Stimulated activated CD4-positive, alpha-beta T cell treated with anti-CD3 and anti-CD28 coated beads, Interleukin-2, amount 100 ng/mL, for 24 hours (primary cell): ENCODE measurements at regions not wholly inside any gene's neighbourhood (a gene's known extent, or its start where the extent isn't known, plus 50 kb on each side); places are given as distances from the start of the nearest gene placed in this dataset.
A peak's percentile ranks its signal among the peaks of the same experiment; 100 is the strongest.
"Not testable (repeated sequence)": the region's sequence is repeated elsewhere in the genome, so short reads cannot be mapped to it uniquely, and the experiment has no call there.

Experiments
- DNase-seq, 2 donors: peaks; one replicate each; pipeline ENCODE4 v3.0.0-alpha.2; 2020

DNA sequence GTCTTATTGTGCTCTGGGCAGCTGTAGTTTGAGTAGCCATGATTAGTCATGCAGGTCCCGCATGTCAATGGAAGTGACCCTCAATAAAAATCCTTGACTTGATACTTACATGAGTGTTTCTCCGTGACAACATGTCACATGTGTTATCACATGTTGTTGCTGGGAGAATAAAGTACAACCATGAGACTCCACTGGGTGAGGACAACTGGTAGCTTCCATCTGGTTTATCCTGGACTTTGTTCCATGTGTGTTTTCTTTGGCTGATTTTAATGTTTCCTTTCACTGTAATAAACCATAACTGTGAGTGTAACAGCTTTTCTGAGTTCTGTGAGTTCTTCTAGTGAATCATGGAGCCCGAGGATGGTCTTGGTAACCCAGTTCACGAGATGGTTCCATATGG lies 63.1 kb upstream of the NDN start:
- DNase-seq: no peak

DNA sequence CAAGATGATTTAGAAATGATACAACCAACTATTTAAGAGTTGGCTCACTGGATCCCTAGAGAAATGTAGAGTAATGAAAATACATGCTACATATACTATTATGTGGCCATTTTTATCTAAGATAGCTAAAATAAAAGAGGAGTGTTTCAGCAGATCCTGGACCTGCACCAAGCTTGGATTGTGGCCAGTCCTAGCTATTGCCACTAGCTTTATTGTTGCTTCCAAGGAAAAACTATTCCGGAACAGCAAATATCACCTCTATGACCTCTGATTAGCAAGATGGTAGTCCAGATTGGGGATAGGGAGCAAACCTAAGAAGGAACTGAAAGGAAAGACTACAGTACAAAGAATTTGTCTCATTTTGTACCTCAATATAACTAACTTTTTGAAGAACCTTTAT lies 63.7 kb upstream of the NDN start:
- DNase-seq: no peak

DNA sequence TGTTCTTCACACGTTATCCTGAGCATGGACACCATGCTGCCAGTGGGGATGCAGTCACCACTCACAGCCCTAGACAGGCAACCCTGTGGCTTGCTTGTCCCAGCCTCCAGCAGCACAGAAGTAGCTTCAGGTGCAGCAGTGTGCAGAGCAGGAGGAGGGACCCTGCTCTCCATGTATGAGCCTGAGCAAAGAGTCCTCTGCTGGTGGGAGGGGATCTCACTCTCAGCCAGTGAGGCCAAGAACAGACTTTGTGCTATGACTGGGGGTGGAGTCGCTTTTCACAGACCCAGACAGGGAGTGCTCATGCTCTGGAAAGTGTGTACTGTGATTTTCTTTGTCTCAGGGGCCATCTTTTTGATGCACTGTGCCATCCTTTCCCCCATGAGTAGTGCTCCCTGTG lies 66.1 kb upstream of the NDN start:
- DNase-seq: no peak

DNA sequence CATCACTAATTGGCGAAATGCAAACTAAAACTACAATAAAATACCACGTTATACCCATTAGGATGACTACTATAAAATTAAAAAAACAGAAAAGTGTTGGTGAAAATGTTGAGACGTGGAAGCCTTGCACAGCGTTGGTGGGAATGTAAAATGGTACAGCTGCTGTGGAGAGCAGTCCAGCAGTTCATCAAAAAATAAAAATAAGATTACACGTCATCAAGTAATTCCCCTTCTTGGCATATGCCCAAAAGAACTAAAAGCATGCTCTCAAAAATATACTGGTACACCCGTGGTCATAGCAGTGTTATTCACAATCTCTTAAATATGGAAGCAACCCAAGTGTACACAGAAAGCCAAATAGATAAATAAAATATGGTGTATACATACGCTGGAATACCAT lies 71.8 kb upstream of the NDN start:
- no peak for DNase-seq

DNA sequence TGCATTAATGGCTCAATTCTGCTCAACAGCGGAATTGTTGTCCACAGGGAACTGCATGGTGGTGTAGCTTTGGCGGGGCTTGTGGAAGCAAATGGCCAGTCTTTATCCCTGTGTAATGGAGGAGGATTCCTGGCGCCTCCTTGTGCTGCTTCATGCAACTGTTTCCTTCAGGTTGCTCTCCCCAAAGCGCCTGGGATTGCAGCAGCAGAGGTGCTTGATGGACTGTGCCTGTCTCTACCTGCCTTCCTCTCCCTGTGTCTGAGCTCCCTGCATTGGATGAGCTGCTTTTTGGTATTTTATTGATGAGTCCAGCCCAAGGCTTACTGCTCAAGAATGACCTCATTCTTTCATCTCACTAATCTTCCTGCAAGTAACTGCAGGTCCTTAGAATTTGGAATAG lies 72.9 kb upstream of the NDN start:
- no peak for DNase-seq

DNA sequence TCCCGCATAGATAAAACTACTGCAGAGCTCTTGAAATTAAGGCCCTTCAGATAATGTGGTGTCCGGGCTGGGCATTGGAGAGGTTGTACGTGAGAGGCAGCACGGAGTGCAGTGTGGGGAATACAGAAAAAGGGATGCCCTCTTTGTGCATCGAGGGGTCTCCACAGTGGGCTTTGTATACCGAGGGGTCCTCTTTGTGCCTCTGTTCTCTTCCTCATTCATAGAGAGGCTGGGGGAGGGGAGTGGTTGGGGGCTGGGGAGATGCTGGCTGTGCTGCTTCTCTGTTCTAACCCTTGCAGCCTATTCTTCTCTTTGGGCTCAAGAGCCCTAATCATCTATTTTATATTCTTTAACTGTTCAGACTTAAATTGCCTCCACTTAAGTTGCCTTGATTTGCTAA lies 74.3 kb upstream of the NDN start:
- DNase-seq: no peak

DNA sequence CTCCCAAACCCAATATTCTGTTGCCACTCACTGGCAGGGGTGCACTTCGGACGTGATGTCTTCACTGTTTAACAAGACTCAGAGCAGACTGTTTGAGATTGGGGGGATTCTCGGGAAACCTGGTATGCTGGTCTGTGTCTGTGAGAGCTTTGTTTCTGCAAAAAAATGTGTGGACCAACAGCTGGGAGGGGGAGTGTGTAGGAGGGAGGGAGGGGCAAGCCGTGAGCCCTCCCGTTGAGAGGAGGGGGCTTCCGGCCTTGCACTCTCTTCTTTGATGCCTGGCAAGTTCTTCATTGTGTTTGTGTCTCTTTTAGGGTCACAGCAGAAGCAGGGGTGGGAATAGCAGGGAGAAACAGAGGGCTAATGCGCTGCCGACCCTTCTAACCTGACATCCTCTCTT lies 74.9 kb upstream of the NDN start:
- DNase-seq: no peak

DNA sequence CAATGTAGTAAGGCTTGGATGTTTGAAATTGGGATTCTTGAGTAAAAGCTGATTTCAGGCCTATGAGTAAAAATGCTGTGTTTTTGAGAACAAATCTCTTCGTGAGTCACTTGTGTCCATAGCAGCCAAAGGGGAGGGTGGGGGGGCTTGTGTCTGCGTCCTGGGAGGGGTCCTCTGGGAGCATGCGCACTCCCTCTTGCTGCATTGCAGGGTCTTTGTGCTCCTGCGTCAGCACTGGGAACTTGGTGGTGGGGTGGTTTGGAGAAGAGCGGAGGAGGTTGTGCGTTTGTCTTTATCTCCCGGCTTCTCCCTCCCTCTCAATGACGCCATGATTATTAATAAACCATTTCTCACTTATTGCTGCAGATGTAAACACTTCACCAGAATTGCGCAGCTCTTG lies 75.9 kb upstream of the NDN start:
- DNase-seq: no peak

DNA sequence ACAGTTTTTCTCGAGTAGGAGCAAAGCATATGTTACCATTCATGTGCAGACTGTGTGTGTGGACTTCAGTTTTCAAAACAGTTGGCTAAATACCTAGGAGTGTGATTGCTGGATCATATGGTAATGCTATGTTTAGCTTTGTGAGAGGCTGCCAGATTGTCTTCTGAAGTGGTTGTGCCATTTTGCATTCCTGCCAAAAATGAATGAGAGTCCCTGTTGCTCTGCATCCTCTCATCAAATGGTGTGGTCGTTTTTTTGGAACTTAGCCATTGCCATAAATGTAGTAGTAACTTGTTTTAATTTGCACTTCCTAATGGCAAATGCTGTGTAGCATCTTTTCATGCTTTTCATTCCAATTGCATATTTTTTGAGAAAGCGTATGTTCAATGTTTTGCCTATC lies 77.2 kb upstream of the NDN start:
- DNase-seq: no peak

DNA sequence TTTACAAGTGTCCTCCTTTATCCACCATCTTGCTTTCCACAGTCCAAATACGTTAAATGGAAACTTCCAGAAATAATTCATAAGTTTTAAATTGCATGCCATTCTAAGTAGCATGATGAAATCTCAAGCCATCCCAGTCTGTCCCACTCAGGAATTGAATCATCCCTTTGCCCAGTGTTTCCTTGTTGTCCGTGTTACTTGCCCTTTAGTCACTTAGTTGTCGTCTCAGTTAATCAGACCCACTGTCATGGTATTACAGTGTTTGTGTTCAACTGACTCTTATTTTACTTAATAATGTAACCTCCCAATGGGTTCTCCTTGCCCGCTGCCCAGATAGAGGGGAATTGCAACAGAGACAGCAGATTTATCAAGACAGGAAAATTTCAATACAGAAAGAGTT lies 77.6 kb upstream of the NDN start:
- no peak for DNase-seq

DNA sequence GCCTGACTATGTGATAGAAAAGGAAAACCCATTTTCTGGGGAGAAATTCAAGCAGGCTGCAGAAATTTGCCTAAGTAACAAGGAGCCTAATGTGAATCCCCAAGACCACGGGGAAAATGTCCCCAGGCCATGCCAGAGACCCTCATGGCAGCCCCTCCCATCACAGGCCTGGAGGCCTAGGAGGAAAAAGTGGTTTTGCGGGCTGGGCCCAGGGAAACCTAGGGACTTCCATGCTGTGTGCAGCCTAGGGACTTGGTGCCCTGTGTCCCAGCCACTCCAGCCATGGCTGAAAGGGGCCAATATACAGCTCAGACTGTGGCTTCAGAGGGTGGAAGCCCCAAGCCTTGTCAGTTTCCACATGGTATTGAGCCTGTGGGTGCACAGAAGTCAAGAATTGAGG lies 79.7 kb upstream of the NDN start:
- not testable (repeated sequence) for DNase-seq

DNA sequence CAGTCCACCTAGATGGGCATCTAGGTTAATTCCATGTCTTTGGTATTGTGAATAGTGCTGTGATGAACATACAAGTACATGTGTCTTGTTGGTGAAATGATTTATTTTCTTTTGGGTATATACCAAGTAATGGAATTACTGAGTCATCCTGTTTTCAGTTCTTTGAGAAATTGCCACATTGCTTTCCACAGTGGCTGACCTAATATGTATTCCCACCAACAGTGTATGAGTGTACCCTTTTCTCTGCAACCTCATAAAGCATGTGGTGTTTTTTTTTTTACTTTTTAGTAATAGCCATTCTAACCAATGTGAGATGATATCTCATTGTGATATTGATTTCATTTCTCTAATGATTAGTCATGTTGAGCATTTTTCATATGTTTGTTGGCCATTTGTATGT lies 86.0 kb upstream of the NDN start:
- DNase-seq: no peak

DNA sequence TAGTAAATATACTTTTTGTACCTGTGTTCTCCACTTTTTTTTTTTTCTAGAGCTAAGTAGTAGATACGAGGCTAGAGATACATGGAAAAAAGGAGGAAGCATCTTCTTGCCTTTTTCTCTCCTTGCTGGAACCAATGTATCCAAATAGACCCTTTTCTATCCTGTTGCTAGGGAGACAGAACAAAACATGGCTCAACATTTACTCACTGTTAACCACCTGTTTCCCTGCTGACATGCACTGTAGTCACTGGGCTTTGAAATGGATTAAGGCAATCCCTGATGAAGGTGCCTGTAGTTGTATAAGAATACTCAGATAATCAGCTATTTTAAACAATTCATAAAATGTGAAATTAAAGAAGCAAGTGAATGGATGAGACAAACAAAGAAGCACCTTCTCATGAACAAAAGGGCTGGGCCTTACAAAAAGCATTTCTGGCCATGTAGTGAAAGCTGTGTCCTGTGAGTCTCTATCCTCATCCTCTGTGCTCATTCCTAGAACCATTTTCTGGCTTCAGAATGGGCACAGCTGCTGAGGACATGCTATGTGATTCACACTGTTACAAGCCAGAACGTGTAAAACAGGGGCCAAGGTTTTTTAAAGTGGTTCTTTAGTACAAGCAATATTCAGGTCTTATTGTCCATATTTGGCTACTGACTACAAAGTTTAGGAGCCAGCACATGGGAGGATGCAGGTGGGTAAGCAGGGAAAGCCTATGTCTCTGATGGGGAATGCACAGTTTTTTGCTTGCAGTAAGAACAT lies 100.4 kb upstream of the NDN start:
- DNase-seq: no peak

DNA sequence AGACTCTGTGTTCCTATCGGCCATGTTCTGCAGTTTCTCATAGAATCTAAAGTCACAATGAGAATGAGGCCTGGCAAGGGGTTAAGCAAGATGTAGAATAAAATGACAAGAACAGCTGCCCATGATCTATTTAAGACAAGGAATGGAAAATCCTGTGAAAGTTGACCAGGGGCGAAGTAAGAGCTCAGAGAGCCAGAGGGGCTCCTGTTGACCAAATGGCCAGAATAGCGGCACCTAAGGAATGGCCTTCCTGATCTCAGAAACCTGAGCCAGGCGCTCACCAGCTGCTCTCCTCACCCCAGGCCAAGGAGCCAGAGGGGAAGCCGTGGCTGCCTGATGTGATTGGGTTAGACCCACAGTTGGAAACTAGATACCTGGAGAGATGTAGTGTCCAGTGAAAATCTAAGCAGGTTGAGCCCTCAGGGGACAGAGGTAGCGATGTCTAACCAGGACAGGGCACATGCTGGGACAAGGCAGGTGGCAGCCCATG lies 106.1 kb upstream of the NDN start:
- no peak for DNase-seq

DNA sequence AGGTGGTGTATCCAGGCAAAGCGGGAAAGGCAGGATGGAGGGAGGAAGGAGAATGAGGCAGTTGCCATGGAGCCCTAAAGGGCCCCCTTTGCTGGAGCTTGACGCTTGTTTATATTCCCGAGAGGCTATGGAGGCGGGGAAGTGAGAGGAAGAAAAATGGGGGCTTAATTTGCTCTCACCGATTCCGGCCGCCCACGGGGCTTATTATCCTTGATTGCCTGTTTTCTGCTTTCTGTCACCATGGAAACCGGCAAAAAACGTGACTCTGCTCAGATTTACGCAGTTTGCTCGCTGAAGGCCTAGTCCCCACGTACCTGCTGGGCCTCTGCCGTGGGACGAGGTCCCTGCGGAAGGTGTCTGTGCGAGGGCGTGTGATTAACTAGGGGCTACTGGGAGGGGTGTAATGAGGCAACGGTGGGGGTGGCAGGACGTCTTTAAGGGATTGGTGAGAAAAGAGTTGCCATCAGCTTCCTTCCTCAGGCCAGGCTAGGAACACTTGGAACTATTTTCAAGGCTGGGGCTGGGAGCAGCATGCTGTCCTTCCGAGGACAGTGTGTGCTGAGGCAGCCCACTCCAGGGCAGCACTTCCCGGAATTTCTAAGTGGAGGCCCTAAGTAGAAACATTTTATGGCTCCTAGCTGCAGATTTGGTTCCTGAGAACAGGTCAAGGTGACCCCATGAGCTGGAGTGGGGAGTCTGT lies 110.8 kb upstream of the NDN start:
- no peak for DNase-seq

DNA sequence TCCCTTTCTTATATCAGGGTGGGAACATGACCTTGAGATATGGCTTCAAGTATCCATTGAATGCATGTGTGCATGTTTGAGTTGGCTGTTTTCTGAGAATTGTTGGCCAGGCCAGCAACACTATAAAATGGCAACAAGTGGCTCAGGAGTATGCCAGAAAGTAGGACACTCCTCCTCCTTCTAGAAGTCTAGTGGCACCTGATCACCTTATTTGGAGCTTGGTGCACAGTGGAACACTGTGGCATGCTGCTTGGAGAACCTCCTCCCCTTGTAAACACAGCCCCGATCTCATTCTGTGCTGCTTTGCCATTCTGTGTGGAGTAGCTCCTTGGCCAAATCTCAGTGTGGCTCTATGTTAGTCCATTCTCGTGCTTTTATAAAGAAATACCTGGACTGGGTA lies 114.8 kb upstream of the NDN start:
- no peak for DNase-seq

DNA sequence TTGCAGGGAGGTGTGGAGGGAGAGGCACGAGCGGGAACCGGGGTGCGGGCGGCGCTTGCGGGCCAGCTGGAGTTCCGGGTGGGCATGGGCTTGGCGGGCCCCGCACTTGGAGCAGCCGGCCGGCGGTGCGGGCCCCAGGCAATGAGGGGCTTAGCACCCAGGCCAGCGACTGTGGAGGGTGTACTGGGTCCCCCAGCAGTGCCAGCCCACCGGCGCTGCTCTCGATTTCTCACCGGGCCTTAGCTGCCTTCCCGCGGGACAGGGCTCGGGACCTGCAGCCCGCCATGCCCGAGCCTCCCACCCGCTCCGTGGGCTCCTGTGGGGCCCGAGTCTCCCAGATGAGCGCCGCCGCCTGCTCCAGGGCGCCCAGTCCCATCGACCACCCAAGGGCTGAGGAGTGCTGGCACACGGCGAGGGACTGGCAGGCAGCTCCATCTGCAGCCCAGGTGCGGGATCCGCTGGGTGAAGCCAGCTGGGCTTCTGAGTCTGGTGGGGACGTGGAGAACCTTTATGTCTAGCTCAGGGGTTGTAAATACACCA lies 115.9 kb upstream of the NDN start:
- DNase-seq: not testable (repeated sequence)

DNA sequence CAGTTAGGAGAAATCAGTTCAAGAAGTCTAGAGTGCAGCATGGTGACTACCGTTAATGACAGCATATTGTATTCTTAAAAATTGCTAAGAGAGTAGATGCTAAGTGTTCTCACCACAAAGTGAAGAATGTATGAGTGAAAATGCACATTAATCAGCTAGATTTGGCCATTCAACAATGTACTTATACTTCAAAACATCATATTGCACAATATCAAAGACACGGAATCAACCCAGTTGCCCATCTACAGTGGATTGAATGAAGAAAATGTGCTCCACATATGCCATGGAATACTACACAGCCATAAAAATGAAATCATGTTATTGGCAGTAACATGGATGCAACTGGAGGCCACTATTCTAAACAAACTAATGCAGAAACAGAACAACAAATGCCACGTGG lies 119.9 kb upstream of the NDN start:
- no peak for DNase-seq

DNA sequence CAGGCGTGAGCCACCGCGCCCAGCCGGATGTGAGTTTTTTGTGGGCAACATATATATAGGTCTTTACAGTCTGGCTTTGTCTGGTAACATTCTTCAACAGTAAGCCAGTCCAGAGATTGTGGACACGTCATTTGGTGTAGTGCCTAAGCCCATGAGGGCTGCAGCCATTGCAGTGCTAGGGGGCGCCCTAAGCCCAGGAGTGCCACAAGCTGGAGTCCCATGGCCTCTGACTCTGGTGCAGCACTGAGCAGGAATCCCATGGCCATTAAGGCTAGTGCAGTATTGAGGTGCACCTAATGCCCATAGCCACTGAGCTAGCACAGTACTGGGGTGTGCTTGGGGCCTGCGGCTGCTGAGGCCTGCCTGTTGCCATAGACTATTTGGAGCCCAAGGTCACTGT lies 136.4 kb upstream of the NDN start:
- DNase-seq: peak in 1 of 2 donors; percentile 14

DNA sequence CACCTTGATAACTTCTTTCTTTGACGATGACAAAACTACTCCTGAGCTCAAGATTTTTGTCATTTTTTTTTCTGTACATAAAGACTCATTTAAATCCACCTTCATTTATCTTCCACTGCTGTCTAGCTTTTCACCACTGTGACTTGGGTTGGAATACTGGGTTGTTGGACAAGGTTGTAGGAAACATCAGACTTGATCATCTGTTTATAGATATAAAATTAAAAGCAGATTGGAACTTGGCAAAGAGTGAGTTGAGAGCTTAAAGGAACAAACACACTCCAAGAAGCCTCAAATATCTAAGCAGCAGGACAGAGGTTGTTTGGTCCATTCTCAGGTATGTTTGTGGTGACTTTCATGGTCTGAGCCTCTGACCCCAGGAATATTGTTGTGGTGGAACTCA lies 141.7 kb upstream of the NDN start:
- DNase-seq: no peak

DNA sequence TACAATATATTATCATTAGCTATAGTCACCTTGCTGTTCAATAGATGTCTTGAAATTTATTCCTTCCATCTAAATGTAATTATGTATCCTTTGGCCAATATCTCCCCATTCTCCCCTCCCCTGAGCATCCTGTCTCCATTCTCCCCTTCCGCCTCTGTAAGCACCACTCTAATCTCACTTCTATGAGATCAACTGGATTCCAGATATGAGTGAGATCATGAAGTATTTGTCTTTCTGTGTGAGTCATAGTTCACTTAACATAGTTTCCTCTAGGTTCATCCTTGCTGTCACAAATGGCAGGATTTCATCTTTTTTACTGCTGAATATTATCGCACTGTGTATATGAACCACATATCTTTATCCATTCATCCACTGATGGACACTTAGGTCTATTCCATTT lies 148.8 kb upstream of the NDN start:
- DNase-seq: no peak

DNA sequence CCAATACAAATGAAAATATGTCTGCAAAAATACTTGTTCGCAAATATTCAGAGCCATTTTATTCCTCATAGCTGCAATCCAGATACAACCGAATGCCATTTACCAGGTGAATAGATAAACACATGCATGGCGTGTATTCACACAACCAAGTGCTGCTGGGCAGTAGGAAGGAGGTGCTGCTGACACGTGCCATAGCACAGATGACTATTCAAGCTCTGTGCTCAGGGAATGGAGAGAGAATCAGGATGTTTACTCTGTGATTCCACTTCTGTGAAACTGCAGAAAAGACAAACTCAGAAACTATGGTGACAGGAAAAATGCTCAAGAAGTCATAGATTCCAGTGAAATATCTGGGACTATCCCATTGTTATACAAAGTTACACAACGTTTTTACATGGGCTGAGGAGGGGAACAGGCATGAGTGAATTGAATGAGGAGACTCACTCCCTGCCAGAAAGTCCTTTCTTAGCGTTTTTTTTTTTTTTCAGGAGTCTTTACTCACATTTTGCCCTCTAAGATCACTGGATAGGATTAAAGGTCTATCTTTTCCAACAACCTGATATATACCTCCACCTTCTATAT lies 152.9 kb upstream of the NDN start:
- no peak for DNase-seq

DNA sequence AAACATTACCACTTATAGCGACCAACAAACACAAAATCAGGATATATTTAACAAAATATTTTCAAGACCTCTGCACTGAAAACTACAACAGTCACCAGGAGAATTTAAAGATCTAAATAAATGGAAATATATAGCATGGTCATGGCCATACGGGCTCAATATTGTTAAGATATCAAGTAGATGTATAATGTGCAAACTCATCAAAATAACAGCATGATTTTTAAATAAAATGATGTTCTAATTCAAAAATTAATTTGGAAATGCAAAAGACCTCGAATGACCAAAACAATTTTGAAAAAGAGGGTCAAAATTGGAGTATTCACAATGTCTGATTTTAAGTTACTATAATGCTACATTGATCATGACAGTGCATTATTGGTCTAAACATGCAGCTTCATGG lies 159.1 kb upstream of the NDN start:
- DNase-seq: no peak

DNA sequence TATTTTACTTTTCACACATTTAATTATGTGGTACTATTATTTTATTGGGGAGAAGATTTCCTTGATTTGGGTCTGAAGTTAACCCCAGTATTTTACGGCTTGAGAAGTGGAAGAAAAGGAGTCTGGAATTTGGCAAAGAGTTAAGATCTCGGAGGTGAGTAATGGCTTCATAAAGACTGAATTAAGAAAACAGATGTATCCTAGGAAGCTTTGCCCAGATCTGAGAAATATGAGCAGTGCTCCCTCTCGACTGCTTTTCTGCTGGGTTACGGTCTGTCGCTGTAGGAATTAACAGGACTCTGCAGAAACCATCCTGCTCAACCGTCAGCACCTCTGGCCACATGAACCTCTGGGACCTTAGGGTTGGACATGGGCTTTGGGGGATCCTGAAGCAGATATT lies 163.6 kb upstream of the NDN start:
- DNase-seq: no peak
